Tibial artery (tissue), 4 donors: ENCODE measurements at regions not wholly inside any gene's neighbourhood (a gene's known extent, or its start where the extent isn't known, plus 50 kb on each side); places are given as distances from the start of the nearest gene placed in this dataset.

ENCODE experiments used
- DNase-seq, 2 donors: peaks; one replicate each; pipeline ENCODE4 v3.0.0-alpha.2; 2019
- H3K27ac ChIP-seq, 2 donors: fragments of 200-600 bp; sonication (generic) in 1 of 2; 1 replicate in 1 of 2; 2 replicates in 1 of 2; pipeline ENCODE4 v1.5.1; 2018 to 2019; ENCODE audit warnings: mild to moderate bottlenecking in 1 of 2
- H3K27me3 ChIP-seq, 2 donors: fragments of 200-600 bp; sonication (generic) in 1 of 2; one replicate each; pipeline versions ENCODE4 v1.5.1 to v1.6.0; 2016 to 2019
- H3K36me3 ChIP-seq, 3 donors: fragments of 200-600 bp; sonication (generic) in 2 of 3; one replicate each; pipeline ENCODE4 v1.5.1; 2016 to 2019; ENCODE audit warnings: mild to moderate bottlenecking in 2 of 3
- H3K4me1 ChIP-seq, 4 donors: fragments of 200-600 bp; sonication (generic) in 2 of 4; 1 replicate in 3 of 4; 2 replicates in 1 of 4; pipeline ENCODE4 v1.5.1; 2016 to 2019
- H3K4me3 ChIP-seq, 2 donors: fragments of 200-600 bp; sonication (generic) in 1 of 2; 1 replicate in 1 of 2; 2 replicates in 1 of 2; pipeline ENCODE4 v1.5.1; 2018 to 2019; ENCODE audit warnings: mild to moderate bottlenecking in 2 of 2
- H3K9me3 ChIP-seq, 3 donors: fragments of 200-600 bp; sonication (generic) in 1 of 3; one replicate each; pipeline ENCODE4 v1.5.1; 2016 to 2019
- intact Hi-C: fragments of 100-400 bp; cut with DNase I; formaldehyde crosslinking; loops from one replicate; pipeline ENCODE4 v1.15.0; 2023; ENCODE audit warnings: low total_unique reads
- TF ChIP-seq, protein P1 (sequence below), 2 experiments: fragments of 200-600 bp in 1 of 2; fragments of 450-650 bp in 1 of 2; IDR thresholded peaks; one replicate each; pipeline ENCODE4 v1.5.1; 2017 to 2019; ENCODE audit warnings: antibody characterized with exemption in 2 of 2, mild to moderate bottlenecking in 1 of 2, moderate library complexity in 1 of 2

DNA sequence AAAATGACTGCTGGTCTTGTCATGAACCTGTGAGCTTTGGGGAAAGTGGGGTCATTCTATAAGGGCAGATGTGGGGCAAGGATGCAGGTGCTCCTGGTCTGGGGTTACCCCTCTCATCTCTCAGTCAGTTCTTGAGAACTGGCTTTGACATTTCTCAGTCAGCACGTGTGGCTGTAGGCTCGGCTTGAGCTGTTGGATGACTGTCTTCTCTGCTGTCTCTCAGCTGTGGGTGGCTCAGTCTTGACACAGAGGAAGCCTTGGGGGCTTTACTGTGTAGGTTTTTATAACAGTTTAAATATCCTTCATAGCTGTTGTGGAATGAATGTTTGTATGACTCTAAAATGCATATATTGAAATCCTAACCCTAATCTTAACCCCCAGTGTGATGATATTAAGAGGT, 296.4 kb upstream of the CELF4 start:
- TF ChIP-seq, protein P1, sequence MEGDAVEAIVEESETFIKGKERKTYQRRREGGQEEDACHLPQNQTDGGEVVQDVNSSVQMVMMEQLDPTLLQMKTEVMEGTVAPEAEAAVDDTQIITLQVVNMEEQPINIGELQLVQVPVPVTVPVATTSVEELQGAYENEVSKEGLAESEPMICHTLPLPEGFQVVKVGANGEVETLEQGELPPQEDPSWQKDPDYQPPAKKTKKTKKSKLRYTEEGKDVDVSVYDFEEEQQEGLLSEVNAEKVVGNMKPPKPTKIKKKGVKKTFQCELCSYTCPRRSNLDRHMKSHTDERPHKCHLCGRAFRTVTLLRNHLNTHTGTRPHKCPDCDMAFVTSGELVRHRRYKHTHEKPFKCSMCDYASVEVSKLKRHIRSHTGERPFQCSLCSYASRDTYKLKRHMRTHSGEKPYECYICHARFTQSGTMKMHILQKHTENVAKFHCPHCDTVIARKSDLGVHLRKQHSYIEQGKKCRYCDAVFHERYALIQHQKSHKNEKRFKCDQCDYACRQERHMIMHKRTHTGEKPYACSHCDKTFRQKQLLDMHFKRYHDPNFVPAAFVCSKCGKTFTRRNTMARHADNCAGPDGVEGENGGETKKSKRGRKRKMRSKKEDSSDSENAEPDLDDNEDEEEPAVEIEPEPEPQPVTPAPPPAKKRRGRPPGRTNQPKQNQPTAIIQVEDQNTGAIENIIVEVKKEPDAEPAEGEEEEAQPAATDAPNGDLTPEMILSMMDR (IDR thresholded peaks at IDR 0.05): no peak
- Histone ChIP-seq H3K4me1 (no peaks in the 10 kb centered on the region), H3K36me3 (no peaks in the 10 kb centered on the region), H3K27me3 (no peaks in the 10 kb centered on the region), H3K9me3 (no peaks in the 10 kb centered on the region), H3K27ac (no peak overlapping the region), H3K4me3 (no peak overlapping the region)
- no peak for DNase-seq
- intact Hi-C loops: no loop called here

DNA sequence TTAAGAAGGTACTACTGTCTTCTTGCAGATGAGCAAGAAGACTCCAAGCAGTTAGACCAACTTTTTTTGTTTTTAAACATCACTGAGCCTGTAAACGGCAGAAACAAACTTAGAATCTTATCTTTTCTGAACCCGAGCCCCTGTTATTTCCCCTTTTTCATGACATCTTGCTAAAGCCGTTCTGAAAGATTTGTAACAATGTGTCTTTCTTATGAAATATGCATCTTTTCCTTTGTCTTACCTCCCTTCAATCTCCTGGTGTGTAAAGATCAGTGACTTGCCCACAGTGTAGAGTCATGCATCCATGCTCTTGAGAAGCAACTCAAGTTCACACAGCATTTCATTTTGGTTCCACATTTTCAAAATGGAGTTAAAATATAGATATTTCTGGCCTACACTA, 288.8 kb upstream of the CELF4 start:
- Histone ChIP-seq H3K27me3 (no peaks in the 10 kb centered on the region), H3K4me1 (no peaks in the 10 kb centered on the region), H3K4me3 (no peak overlapping the region), H3K27ac (no peak overlapping the region), H3K9me3 (no peaks in the 10 kb centered on the region), H3K36me3 (no peaks in the 10 kb centered on the region)
- TF ChIP-seq, protein P1 (IDR thresholded peaks at IDR 0.05): no peak
- intact Hi-C loops: no loop called here
- no peak for DNase-seq

DNA sequence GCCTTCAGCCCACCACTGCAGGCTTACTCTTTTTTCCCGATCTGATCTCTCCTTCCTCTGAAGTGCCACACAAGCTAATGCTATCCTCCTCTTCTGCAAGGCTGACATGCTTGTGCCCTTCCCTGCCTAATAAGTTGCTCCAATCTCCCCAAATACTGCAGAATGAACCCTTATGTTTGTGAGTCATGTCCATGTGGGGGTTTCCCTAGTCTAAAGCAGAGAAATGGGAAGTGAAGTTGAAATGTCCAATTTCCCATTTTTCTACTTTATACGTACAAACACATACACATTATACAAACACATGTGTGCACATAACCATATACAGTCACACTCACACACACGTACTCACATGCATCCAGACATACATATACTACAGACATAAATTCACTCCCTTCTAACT, 288.1 kb upstream of the CELF4 start:
- H3K27ac ChIP-seq: no peak overlapping the region
- TF ChIP-seq, protein P1 (IDR thresholded peaks at IDR 0.05): no peak
- DNase-seq: no peak
- intact Hi-C loops: no loop called here
- H3K27me3 ChIP-seq: no peaks in the 10 kb centered on the region
- no peaks in the 10 kb centered on the region for H3K36me3 ChIP-seq
- no peaks in the 10 kb centered on the region for H3K4me1 ChIP-seq
- H3K4me3 ChIP-seq: no peak overlapping the region
- H3K9me3 ChIP-seq: no peaks in the 10 kb centered on the region

DNA sequence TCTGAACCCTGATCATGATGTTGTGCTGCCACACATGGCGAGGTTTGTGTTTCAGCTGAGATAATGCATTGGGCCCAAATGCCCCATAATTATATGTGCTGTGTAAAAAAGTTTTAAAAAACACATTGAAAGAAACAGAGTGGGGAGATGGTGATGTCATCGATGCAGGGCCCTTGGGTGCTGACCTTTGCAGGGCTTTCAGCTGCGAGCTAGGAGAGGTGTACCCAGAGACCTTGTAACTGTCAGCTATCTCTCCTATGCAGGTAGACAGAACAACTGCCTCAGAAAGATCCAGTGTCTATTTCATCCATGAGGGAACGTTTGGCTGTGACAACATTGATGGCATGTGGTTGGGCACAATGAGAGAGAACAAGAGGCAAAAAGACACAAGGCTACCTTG, 286.9 kb upstream of the CELF4 start:
- TF ChIP-seq, protein P1 (IDR thresholded peaks at IDR 0.05): no peak
- Histone ChIP-seq H3K36me3 (no peaks in the 10 kb centered on the region), H3K27me3 (no peaks in the 10 kb centered on the region), H3K4me1 (no peaks in the 10 kb centered on the region), H3K27ac (no peak overlapping the region), H3K9me3 (no peaks in the 10 kb centered on the region), H3K4me3 (no peak overlapping the region)
- no peak for DNase-seq
- intact Hi-C loops: no loop called here

DNA sequence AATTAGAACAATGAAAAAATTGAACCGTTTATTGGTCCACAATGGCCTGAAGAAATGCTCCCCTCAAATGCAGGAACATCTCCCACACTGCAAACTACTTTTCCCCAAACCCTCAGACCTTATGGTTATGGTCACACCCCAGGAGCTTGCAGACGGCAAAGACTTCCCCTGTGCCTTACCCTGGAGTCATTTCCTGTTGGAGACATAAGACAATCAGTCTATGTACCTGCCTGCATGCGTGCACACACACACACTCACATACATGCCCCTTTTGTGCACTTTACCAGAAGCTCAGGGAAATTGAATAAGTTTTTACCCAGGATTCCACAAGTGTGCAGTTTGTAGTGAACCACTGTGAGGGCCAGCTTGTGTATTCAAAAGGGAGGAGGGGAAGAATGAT, 281.9 kb upstream of the CELF4 start:
- Histone ChIP-seq H3K36me3 (no peaks in the 10 kb centered on the region), H3K27ac (no peak overlapping the region), H3K4me3 (no peak overlapping the region), H3K9me3 (no peaks in the 10 kb centered on the region), H3K27me3 (no peaks in the 10 kb centered on the region), H3K4me1 (no peaks in the 10 kb centered on the region)
- DNase-seq: no peak
- TF ChIP-seq, protein P1 (IDR thresholded peaks at IDR 0.05): no peak
- intact Hi-C loops: no loop called here

DNA sequence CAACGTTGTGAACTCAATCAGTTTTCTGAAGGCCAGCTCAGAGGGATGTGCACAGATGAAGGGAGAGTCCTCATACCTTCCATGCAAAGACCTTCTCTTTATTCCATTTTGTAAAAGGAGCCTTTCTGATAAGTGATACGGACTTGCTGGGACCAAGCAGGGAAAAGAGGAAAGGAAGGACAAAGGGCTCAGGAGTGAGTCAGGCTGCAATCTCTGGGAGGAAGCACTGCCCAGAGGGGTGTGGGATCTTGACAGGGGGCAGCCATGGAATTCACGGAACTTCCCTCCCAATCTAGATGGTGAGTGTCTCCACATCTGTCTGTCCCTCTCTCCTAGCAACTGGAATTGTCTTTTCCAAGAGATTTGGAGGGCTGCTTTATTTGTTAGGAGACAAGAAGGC, 281.4 kb upstream of the CELF4 start:
- TF ChIP-seq, protein P1 (IDR thresholded peaks at IDR 0.05): no peak
- no peaks in the 10 kb centered on the region for H3K27me3 ChIP-seq

More for the DNA sequence above, 281.4 kb upstream of the CELF4 start:
- no peaks in the 10 kb centered on the region for H3K4me1 ChIP-seq
- no peaks in the 10 kb centered on the region for H3K36me3 ChIP-seq
- no peak for DNase-seq
- intact Hi-C loops: no loop called here
- H3K4me3 ChIP-seq: no peak overlapping the region
- no peak overlapping the region for H3K27ac ChIP-seq
- H3K9me3 ChIP-seq: no peaks in the 10 kb centered on the region
